ENCODE measurements at regions not wholly inside any gene's neighbourhood (a gene's known extent, or its start where the extent isn't known, plus 50 kb on each side); places are given as distances from the start of the nearest gene placed in this dataset.
A peak's percentile ranks its signal among the peaks of the same experiment; 100 is the strongest.

DNA sequence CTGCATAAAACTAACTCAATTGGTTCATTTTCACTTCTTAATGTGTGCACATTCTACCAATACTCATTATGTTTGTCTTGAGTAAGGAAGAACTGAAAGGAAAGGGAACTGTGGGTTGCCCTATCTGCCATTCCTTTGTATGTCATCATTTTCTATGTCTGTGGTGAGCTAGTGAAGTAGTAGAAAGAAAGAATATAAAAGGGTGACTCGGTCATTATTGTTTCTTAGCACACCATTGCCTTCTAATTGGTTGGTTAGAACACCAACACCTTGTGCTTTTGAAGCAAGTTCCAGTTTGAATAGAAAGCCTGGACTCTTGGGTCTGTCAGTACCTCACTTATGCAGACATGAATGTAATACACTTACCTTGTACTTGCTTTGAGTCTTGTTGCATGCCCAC lies 64.3 kb upstream of the MDFIC start:
- DNase-seq: no peak

DNA sequence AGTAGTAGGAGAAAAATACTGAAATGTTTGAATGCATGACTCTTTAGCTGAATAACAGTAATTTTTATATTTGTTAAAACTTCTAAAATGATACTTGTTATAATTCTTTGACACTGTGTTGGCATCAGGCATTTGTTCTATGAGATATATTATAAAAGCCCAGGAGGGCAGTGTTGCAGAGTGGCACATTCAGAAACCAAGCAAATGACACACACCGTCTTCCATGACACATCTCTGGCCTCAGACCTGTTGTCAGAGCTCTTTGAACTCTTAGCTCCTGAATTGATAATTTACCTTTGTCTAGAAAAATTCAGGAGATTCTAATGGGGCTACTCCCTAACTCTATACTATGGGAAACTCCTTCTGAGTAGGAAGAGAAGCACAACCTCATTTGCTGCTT lies 62.4 kb upstream of the MDFIC start:
- no peak for DNase-seq

DNA sequence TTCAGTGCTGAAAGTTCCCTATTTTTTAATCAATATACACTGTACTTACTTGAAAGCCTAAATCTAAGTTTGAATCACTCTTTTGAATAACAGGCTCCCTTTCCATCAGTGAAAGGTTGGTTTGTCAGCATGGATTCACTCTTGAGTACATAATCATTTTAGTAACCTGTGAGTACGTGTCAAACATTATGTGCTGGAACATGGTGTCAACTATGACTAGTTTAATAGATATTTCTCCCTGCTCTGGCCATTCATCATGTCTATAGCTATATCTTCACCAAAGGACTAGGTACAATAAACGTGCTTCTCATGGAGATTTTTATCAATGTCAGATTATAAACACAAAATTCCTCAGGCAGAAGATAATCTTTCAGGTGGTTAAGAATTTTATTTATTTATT lies 61.7 kb upstream of the MDFIC start:
- no peak for DNase-seq

DNA sequence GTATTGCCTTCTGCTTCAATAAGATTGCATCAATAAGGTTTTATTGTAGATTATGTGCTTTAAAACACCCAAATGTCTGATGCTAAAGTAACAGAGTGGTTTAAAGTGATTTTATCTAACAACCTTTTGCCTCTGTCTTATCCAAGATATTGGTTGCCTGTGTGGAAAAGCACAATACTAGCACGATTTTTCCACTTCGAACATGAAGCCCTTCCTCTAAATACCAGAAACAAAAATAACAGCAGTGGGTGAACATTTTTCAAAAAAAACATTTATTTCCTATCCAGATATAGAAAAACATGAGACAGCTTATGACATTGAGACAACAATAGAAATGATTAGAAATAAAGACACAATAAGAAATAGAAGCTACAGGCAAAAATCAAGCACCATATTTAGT lies 59.5 kb upstream of the MDFIC start:
- DNase-seq: no peak

DNA sequence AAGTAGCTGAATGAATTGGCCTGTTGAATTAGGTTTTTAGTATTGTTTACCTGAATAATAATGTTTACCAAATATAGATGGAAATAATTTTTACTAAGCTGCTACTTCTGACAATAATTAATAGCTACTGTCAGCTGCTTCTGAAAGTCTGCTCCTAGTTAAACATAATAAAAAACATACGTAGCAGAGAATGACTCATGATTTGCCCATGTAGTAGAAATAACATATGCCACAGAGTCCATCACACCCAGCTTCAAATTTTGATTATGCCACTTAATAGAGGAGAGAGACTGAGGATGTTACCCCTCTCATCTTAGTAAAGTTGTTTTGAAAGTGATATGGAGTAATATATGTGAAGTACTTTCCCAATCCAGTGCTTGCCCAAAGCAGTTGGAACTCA lies 57.6 kb upstream of the MDFIC start:
- DNase-seq: no peak

DNA sequence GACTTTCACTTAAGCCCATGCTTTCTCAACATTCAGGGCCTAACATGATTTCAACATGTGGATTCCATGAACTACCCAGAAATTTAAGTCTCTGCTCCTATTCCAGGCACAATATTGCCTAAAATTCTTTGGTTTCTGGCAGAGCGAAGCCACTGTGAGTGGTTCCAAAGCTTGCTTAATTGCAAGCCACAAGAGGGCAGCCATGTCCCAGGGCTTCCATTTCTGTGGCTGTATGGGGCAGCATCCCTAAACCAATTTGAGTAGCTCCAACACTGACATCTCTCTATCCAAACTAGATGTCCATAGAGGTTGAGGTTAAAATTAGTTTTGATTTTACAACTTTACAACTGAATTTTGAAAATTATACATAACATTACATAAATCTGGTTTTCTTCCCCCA lies 56.3 kb upstream of the MDFIC start:
- peak; percentile 64 for DNase-seq
